Neural crest cell (in vitro differentiated cells): ENCODE measurements at regions not wholly inside any gene's neighbourhood (a gene's known extent, or its start where the extent isn't known, plus 50 kb on each side); places are given as distances from the start of the nearest gene placed in this dataset.
A peak's percentile ranks its signal among the peaks of the same experiment; 100 is the strongest.

Experiments
- DNase-seq: peaks from one replicate; pipeline ENCODE4 v3.0.0; 2021; ENCODE audit warnings: low read depth, mixed read lengths, low spot score
- H3K27ac Mint-ChIP-seq: one replicate; pipeline ENCODE4 v1.8.0; 2021; ENCODE audit warnings: mild to moderate bottlenecking, mixed read lengths; ENCODE audit not compliant: unreplicated experiment
- H3K27me3 Mint-ChIP-seq: 2 replicates; pipeline ENCODE4 v1.8.0; 2021; ENCODE audit warnings: low read depth, mild to moderate bottlenecking, mixed read lengths
- H3K36me3 Mint-ChIP-seq: 2 replicates; pipeline ENCODE4 v1.8.0; 2021; ENCODE audit warnings: low read depth, mild to moderate bottlenecking, mixed read lengths
- H3K4me1 Mint-ChIP-seq: 2 replicates; pipeline ENCODE4 v1.8.0; 2021; ENCODE audit warnings: mixed read lengths
- H3K4me3 Mint-ChIP-seq: one replicate; pipeline ENCODE4 v1.8.0; 2021; ENCODE audit warnings: mild to moderate bottlenecking, mixed read lengths
- H3K9me3 Mint-ChIP-seq: 2 replicates; pipeline ENCODE4 v1.8.0; 2021; ENCODE audit warnings: mixed read lengths
- TF ChIP-seq, protein P1 (sequence below): fragments of 200-600 bp; sonication (generic); conservative IDR thresholded peaks from 2 replicates; pipeline ENCODE4 v1.5.0; 2021; ENCODE audit warnings: antibody characterized with exemption, mild to moderate bottlenecking

DNA sequence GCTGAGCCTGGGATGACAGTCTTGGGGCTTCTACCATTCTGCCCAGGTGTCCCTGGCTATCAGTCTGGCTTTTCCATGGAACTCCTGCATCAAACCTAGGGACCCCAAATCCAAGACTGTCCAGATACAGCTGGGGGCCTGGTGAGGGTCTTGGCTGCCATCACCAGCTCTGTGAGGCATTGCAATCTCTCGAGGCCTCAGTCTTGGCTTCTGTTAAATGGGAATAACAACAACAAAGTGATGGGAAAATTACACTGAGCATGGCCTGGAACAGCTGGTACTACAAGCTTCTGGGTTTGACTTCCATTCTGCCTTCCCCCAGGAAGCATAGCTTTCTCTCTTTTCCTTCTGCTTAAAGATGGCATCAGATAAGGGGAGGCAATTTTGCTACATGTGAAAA, 50.0 kb upstream of the LCTL start:
- Mint-ChIP-seq H3K36me3 (no peaks in the 10 kb centered on the region), H3K4me3 (no peak overlapping the region), H3K27me3 (peaks cover 6% of the 10 kb centered on the region), H3K4me1 (peaks cover 5% of the 10 kb centered on the region), H3K9me3 (no peaks in the 10 kb centered on the region), H3K27ac (no peak overlapping the region)
- no peak for DNase-seq
- TF ChIP-seq, protein P1, sequence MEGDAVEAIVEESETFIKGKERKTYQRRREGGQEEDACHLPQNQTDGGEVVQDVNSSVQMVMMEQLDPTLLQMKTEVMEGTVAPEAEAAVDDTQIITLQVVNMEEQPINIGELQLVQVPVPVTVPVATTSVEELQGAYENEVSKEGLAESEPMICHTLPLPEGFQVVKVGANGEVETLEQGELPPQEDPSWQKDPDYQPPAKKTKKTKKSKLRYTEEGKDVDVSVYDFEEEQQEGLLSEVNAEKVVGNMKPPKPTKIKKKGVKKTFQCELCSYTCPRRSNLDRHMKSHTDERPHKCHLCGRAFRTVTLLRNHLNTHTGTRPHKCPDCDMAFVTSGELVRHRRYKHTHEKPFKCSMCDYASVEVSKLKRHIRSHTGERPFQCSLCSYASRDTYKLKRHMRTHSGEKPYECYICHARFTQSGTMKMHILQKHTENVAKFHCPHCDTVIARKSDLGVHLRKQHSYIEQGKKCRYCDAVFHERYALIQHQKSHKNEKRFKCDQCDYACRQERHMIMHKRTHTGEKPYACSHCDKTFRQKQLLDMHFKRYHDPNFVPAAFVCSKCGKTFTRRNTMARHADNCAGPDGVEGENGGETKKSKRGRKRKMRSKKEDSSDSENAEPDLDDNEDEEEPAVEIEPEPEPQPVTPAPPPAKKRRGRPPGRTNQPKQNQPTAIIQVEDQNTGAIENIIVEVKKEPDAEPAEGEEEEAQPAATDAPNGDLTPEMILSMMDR: no peak

DNA sequence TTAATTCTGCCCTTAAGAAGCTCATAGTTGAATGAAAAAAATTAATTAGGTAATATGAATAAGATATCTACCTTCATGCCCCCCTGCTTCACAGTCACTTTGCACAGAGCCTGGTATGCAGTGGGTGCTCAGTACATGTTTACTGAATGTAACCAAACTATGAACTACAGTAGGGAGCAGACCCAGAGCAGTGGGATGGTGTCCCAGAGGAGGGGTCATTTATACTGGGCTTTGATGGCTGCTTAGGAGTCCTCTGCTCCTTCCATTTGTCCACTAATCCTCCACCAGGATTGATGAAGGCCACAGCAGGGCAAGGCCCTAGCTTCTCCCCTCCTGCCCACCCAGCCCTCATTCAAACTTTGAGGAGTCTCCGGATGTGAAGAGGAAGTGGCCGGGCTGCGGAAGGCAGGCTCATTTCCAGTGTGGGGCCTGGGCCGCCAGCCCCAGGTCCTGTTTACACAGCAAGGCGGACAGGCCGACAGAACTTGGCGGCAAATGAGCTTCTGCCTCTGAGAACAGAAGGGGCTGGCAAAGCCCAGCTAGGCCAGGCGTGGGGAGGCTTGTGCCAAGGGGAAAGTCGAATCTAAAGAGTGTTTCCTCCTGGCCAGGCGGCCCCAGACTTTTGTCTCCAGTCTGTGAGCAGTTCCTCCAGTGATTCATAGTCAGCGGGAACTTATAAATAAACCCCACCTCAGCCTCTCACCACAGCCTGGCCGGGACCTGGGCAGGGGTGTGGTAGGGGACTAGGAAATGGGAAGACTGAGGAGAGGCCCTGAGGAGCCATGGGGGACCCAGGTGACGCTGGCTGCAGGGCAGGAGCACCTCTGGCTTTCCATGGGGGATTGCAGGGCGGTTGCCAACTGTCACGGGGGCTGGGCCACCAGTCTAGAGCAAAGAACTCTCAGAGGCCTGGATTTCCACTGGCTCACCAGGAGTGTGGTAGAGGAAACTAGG, 51.6 kb upstream of the LCTL start:
- TF ChIP-seq, protein P1: no peak
- no peaks in the 10 kb centered on the region for H3K9me3 Mint-ChIP-seq
- no peaks in the 10 kb centered on the region for H3K36me3 Mint-ChIP-seq
- peaks cover 15% of the 10 kb centered on the region for H3K4me1 Mint-ChIP-seq
- H3K4me3 Mint-ChIP-seq: no peak overlapping the region
- no peak overlapping the region for H3K27ac Mint-ChIP-seq
- no peak for DNase-seq
- peaks cover 11% of the 10 kb centered on the region for H3K27me3 Mint-ChIP-seq

DNA sequence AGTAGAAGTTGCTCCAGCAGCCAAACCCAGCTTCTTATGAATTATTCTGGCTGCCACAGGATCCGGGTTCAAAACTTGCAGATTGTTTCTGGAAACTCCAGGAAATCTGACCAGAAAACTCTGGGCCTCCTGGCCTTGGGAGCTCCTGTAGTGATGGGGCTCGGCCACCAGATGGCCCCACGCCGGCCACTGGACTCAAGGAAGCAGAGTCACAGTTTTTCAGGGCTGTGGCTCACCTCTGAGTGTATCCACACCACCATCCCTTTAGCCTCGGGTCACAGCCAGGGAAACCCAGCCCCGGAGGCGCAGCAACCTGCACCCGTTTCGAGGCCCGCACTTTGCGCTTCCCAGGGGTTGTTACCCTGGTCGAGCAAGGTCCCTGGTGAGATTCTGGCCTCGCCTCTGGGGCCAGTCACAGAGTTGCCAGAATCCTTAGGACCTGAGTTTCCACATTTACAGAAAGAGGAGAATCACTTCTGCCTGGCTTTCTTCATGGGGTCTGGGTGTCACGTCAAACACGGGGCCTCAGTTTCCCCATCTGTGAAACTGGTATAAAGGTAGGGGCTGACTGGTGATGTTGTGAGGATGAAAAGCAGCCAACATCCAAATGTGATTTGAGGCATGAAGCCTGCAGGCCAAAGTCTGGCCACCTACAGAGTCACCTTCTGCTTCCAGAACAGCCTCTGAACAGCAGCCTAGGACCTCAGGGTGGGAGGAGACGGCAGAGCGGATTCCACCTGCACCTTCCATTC, 53.5 kb upstream of the LCTL start:
- TF ChIP-seq, protein P1: peak; percentile 92
- peaks cover 22% of the 10 kb centered on the region for H3K4me1 Mint-ChIP-seq
- no peaks in the 10 kb centered on the region for H3K9me3 Mint-ChIP-seq
- no peak overlapping the region for H3K27ac Mint-ChIP-seq
- peak; percentile 78 for DNase-seq
- H3K27me3 Mint-ChIP-seq: peaks cover 15% of the 10 kb centered on the region
- no peaks in the 10 kb centered on the region for H3K36me3 Mint-ChIP-seq
- peak overlapping the region; percentile 27 for H3K4me3 Mint-ChIP-seq

DNA sequence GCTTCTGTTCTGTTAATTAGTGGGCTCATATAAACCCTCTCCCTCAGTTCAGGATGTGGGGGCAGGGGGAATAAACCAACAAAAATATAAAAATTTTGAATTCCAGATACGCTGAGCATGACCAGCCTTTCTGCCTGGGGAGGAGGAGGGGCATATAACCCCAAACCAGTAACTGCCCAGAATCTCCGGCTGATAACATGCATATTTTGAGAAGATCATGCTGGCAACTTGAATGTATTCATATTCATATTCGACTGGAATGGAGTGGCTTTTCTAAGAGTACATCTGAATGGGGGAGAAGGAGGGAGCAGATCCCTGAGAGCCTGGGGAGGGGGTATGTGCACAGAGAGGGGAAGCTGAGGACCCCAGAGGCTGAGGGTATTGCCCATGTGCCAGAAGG, 54.5 kb upstream of the LCTL start:
- peaks cover 15% of the 10 kb centered on the region for H3K27me3 Mint-ChIP-seq
- no peaks in the 10 kb centered on the region for H3K36me3 Mint-ChIP-seq
- no peaks in the 10 kb centered on the region for H3K9me3 Mint-ChIP-seq
- peaks cover 22% of the 10 kb centered on the region for H3K4me1 Mint-ChIP-seq
- TF ChIP-seq, protein P1: no peak
- H3K4me3 Mint-ChIP-seq: no peak overlapping the region
- no peak for DNase-seq
- no peak overlapping the region for H3K27ac Mint-ChIP-seq

DNA sequence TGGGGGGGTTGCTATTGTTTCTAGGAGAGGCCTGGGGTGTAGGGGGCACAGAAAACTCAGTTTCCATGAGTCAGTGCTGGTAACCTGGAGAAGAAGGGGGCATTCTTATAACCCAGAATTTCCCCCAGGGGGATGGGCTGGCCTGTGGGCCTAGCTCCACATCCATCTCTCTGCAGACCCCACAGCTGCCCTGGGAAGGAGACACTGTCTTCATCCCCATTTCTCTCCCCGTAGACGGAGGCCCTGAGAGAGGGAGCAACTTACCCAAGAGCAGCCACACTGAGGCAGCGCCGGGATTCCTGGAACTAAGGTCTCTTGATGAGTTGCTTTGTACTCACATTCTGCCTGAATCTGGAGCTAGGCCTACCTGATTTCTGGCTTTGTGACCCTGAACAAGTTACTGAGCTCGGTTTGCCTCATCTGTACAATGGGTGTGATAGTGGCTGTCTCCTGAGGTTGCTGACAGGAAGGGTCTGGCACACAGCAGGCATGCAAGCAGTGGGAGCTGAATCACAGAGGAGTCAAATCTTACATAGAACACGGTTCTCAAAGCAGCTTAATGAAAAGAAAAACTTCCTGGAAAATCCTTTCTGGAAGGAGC, 55.0 kb upstream of the LCTL start:
- TF ChIP-seq, protein P1: no peak
- Mint-ChIP-seq H3K27me3 (peaks cover 15% of the 10 kb centered on the region), H3K4me1 (peaks cover 22% of the 10 kb centered on the region), H3K36me3 (no peaks in the 10 kb centered on the region), H3K4me3 (peak overlapping the region; percentile 32), H3K9me3 (no peaks in the 10 kb centered on the region), H3K27ac (peak overlapping the region; percentile 37)
- DNase-seq: no peak
